GM12878 (cell line): ENCODE measurements at regions not wholly inside any gene's neighbourhood (a gene's known extent, or its start where the extent isn't known, plus 50 kb on each side); places are given as distances from the start of the nearest gene placed in this dataset.

Source experiments
- ATAC-seq: fragments of 200-7000 bp; cut with Tn5 transposase; 3 replicates; pipeline ENCODE4 v1.9.1; 2020; ENCODE audit warnings: mild to moderate bottlenecking, moderate library complexity
- BruUV-seq: library from RNA; stranded (reverse); fragments of 400-500 nt; replicated peaks from 2 replicates; lab custom pipeline; 2021; lab: Mats Ljungman, UMichigan
- CTCF ChIA-PET: fragments of 300-600 bp; sonication (Branson Sonifier 250); formaldehyde crosslinking; extraction: SDS; loops from one replicate; lab custom pipeline; 2021; ENCODE audit warnings: inconsistent platforms; lab: Yijun Ruan, JAX
- POLR2A ChIA-PET: fragments of 350-600 bp; formaldehyde crosslinking; extraction: SDS; loops from one replicate; lab custom pipeline; 2021; ENCODE audit warnings: inconsistent platforms; lab: Charles Lee
- RAD21 ChIA-PET: fragments of 300-600 bp; sonication (Branson Sonifier 250); formaldehyde crosslinking; loops from one replicate; lab custom pipeline; 2023; ENCODE audit warnings: antibody characterized with exemption; ENCODE audit not compliant: unreplicated experiment; lab: Charles Lee
- SMC1A ChIA-PET: fragments of 300-600 bp; sonication (Branson Sonifier 250); formaldehyde crosslinking; loops from one replicate; lab custom pipeline; 2023; ENCODE audit not compliant: unreplicated experiment, uncharacterized antibody; lab: Charles Lee
- DNase-seq: peaks from one replicate; pipeline ENCODE4 v3.0.0-alpha.2; 2011; ENCODE audit warnings: low read depth, low spot score
- FAIRE-seq: peaks from 3 replicates; lab custom pipeline; 2011; peaks lifted over from hg19 to GRCh38; lab: Jason Lieb, UNC
- H2AFZ ChIP-seq: 2 replicates; pipeline ENCODE4 v1.6.0; 2011; ENCODE audit warnings: low read depth, low read length, control low read depth; ENCODE audit not compliant: control insufficient read depth
- H3K27ac ChIP-seq: 2 replicates; pipeline ENCODE4 v1.5.1; 2011; ENCODE audit warnings: control low read depth; ENCODE audit not compliant: control insufficient read depth, insufficient read depth
- H3K27me3 ChIP-seq, 2 experiments: replicated peaks in 1 of 2; 2 replicates each; pipeline versions ENCODE4 v1.6.0 to v1.6.1; 2011; ENCODE audit warnings: low read length in 1 of 2; ENCODE audit not compliant: control insufficient read depth in 2 of 2, insufficient read depth in 2 of 2
- H3K36me3 ChIP-seq, 2 experiments: 2 replicates each; pipeline ENCODE4 v1.5.1; 2011; ENCODE audit warnings: low read length in 1 of 2; ENCODE audit not compliant: control insufficient read depth in 2 of 2, insufficient read depth in 2 of 2
- H3K4me1 ChIP-seq: 2 replicates; pipeline ENCODE4 v1.6.1; 2011; ENCODE audit warnings: mild to moderate bottlenecking, low read length, moderate library complexity, mixed read lengths; ENCODE audit not compliant: control insufficient read depth, insufficient read depth
- H3K4me2 ChIP-seq: 2 replicates; pipeline ENCODE4 v1.6.0; 2011; ENCODE audit warnings: control low read depth; ENCODE audit not compliant: control insufficient read depth, insufficient read depth
- H3K4me3 ChIP-seq: fragments of 200-600 bp; sonication (generic); 2 replicates; pipeline ENCODE4 v1.5.1; 2016
- H3K79me2 ChIP-seq: 2 replicates; pipeline ENCODE4 v1.6.0; 2011; ENCODE audit warnings: low read length; ENCODE audit not compliant: control insufficient read depth, insufficient read depth
- H3K9ac ChIP-seq: 2 replicates; pipeline ENCODE4 v1.8.0; 2011; ENCODE audit warnings: low read length, control low read depth, mixed read lengths; ENCODE audit not compliant: control insufficient read depth, insufficient read depth
- H3K9me3 ChIP-seq: replicated peaks from 3 replicates; pipeline ENCODE4 v1.5.1; 2011; ENCODE audit warnings: mild to moderate bottlenecking, low read length; ENCODE audit not compliant: control insufficient read depth, insufficient read depth
- H4K20me1 ChIP-seq: 2 replicates; pipeline ENCODE4 v1.6.0; 2011; ENCODE audit not compliant: control insufficient read depth, insufficient read depth
- ATF3 ChIP-seq: IDR thresholded peaks from 2 replicates; pipeline ENCODE4 v1.6.1; 2011; ENCODE audit warnings: low read depth, mild to moderate bottlenecking, low read length, moderate library complexity, borderline replicate concordance; ENCODE audit errors: extremely low read depth
- ATF7 ChIP-seq: fragments of 450-650 bp; IDR thresholded peaks from 2 replicates; pipeline ENCODE4 v1.6.1; 2016; ENCODE audit warnings: low read depth, mild to moderate bottlenecking
- BCL11A ChIP-seq: IDR thresholded peaks from 2 replicates; pipeline ENCODE4 v1.6.1; 2011; ENCODE audit warnings: low read depth, low read length
- CBFB ChIP-seq: IDR thresholded peaks from 2 replicates; pipeline ENCODE4 v1.6.1; 2016; ENCODE audit warnings: antibody characterized with exemption, low read depth
- CEBPZ ChIP-seq: fragments of 150-350 bp; IDR thresholded peaks from 2 replicates; pipeline ENCODE4 v1.6.1; 2016; ENCODE audit warnings: low read depth, low read length
- CUX1 ChIP-seq: IDR thresholded peaks from 2 replicates; pipeline ENCODE4 v1.6.1; 2012; ENCODE audit warnings: improper control_type of control experiment, low read depth, low read length; ENCODE audit not compliant: insufficient replicate concordance
- FOXK2 ChIP-seq: fragments of 450-650 bp; IDR thresholded peaks from 2 replicates; pipeline ENCODE4 v1.6.1; 2017; ENCODE audit warnings: mild to moderate bottlenecking, moderate library complexity
- FOXM1 ChIP-seq: IDR thresholded peaks from 2 replicates; pipeline ENCODE4 v1.6.1; 2012; ENCODE audit warnings: low read depth, mild to moderate bottlenecking, inconsistent platforms, low read length, moderate library complexity
- IRF4 ChIP-seq: IDR thresholded peaks from 2 replicates; pipeline ENCODE4 v1.6.1; 2011; ENCODE audit warnings: low read depth, low read length
- MEF2B ChIP-seq: fragments of 450-650 bp; IDR thresholded peaks from 2 replicates; pipeline ENCODE4 v1.6.1; 2018; ENCODE audit warnings: mild to moderate bottlenecking, moderate library complexity; ENCODE audit not compliant: partially characterized antibody, poor library complexity, severe bottlenecking
- NKRF ChIP-seq: fragments of 450-650 bp; conservative IDR thresholded peaks from 2 replicates; pipeline ENCODE4 v1.6.1; 2017; ENCODE audit warnings: mild to moderate bottlenecking, moderate library complexity
- TAF1 ChIP-seq: IDR thresholded peaks from 2 replicates; pipeline ENCODE4 v1.6.1; 2011; ENCODE audit warnings: mild to moderate bottlenecking, low read depth, low read length, borderline replicate concordance
- ZSCAN29 ChIP-seq: fragments of 450-650 bp; IDR thresholded peaks from 2 replicates; pipeline ENCODE4 v1.6.1; 2017; ENCODE audit warnings: mild to moderate bottlenecking, moderate library complexity
- WGBS: methylation state at CpG from one replicate; pipeline ENCODE4 v1.1.6; 2016; ENCODE audit warnings: low lambda C conversion rate; ENCODE audit not compliant: insufficient replicate concordance, insufficient coverage; ENCODE audit errors: missing lambda C conversion rate; 5-methylcytosine and 5-hydroxymethylcytosine counted together
- in situ Hi-C: fragments of 300-500 bp; cut with MboI; formaldehyde crosslinking; loops from 9 replicates; pipeline ENCODE4 v1.14.3; 2018; ENCODE audit warnings: mixed read lengths
- intact Hi-C: fragments of 100-400 bp; cut with micrococcal nuclease; formaldehyde crosslinking; loops from one replicate; pipeline ENCODE4 v1.14.2; 2022; ENCODE audit not compliant: unreplicated experiment

GRCh38 chr3:193797566-193797965 is 204.6 kb downstream of the OPA1 start:
- Histone ChIP-seq H3K4me2 (no peak overlapping the region), H3K9ac (no peak overlapping the region), H4K20me1 (no peaks in the 10 kb centered on the region), H3K27me3 (no peaks in the 10 kb centered on the region), H3K4me1 (no peaks in the 10 kb centered on the region), H3K36me3 (no peaks in the 10 kb centered on the region), H3K79me2 (no peaks in the 10 kb centered on the region), H3K27ac (no peak overlapping the region), H2AFZ (no peak overlapping the region), H3K4me3 (no peak overlapping the region), H3K9me3 (no peaks in the 10 kb centered on the region)
- BruUV-seq = no TSS peak
- CTCF ChIA-PET = interaction anchor here (1.2 kb wide), 1 partner anchor 13 kb away, joined by 3 read pairs; no protein-coding TSS in a partner anchor
- intact Hi-C loops (no loop called here), in situ Hi-C loops (no loop called here)
- SMC1A ChIA-PET = interaction anchor here (1.3 kb wide), 1 partner anchor 10 kb away, joined by 7 read pairs; no protein-coding TSS in a partner anchor
- DNase-seq (no peak), FAIRE-seq (no peak), ATAC-seq (no peak)
- RAD21 ChIA-PET = no interaction called here
- 0% methylated on average over 2 of the region's 5 CpGs for WGBS
- POLR2A ChIA-PET = no interaction called here
- TF ChIP-seq ATF3 (no peak), ATF7 (no peak), CUX1 (no peak), TAF1 (no peak), FOXK2 (no peak), NKRF (no peak), ZSCAN29 (no peak), CBFB (no peak), MEF2B (no peak), IRF4 (no peak), BCL11A (no peak), CEBPZ (no peak), FOXM1 (no peak)
